OCI-LY7 (cell line): ENCODE measurements at regions not wholly inside any gene's neighbourhood (a gene's known extent, or its start where the extent isn't known, plus 50 kb on each side); places are given as distances from the start of the nearest gene placed in this dataset.

Experiments used
- BruUV-seq: library from RNA; stranded (reverse); fragments of 400-500 nt; replicated peaks from 2 replicates; lab custom pipeline; 2021; lab: Mats Ljungman, UMichigan
- CTCF ChIA-PET: fragments of 300-600 bp; sonication (Branson Sonifier 250); formaldehyde crosslinking; loops from one replicate; lab custom pipeline; 2022; ENCODE audit warnings: antibody characterized with exemption; ENCODE audit not compliant: unreplicated experiment; lab: Charles Lee
- POLR2A ChIA-PET: fragments of 300-600 bp; sonication (Branson Sonifier 250); formaldehyde crosslinking; loops from one replicate; lab custom pipeline; 2022; ENCODE audit warnings: antibody characterized with exemption; lab: Charles Lee
- DNase-seq: peaks from one replicate; pipeline ENCODE4 v3.0.0-alpha.2; 2015; ENCODE audit warnings: low spot score
- H2AFZ ChIP-seq: fragments of 200-600 bp; sonication (generic), shearing (Covaris generic); 2 replicates; pipeline ENCODE4 v1.6.1; 2014; ENCODE audit warnings: mild to moderate bottlenecking, antibody characterized with exemption, low read length, moderate library complexity
- H3K27ac ChIP-seq: fragments of 200-600 bp; sonication (generic); 2 replicates; pipeline ENCODE4 v1.5.1; 2014; ENCODE audit warnings: mixed run types, low read depth, mild to moderate bottlenecking, moderate library complexity, low read length, inconsistent platforms; ENCODE audit not compliant: poor library complexity, severe bottlenecking
- H3K36me3 ChIP-seq: fragments of 200-600 bp; sonication (generic); 2 replicates; pipeline ENCODE4 v1.6.1; 2014; ENCODE audit warnings: mild to moderate bottlenecking, antibody characterized with exemption, low read length, moderate library complexity, mixed read lengths; ENCODE audit not compliant: insufficient read depth
- H3K4me1 ChIP-seq: fragments of 200-600 bp; sonication (generic); 2 replicates; pipeline ENCODE4 v1.5.1; 2014; ENCODE audit warnings: mild to moderate bottlenecking, low read length; ENCODE audit not compliant: insufficient read depth, poor library complexity, severe bottlenecking
- H3K4me2 ChIP-seq: fragments of 200-600 bp; sonication (generic); 2 replicates; pipeline ENCODE4 v1.6.1; 2014; ENCODE audit warnings: mild to moderate bottlenecking, low read length
- H3K4me3 ChIP-seq: fragments of 200-600 bp; sonication (generic); 2 replicates; pipeline ENCODE4 v1.5.1; 2014; ENCODE audit warnings: mild to moderate bottlenecking, low read depth, low read length; ENCODE audit not compliant: poor library complexity, severe bottlenecking
- H3K79me2 ChIP-seq: fragments of 200-600 bp; sonication (generic); 2 replicates; pipeline ENCODE4 v1.6.1; 2016; ENCODE audit warnings: low read depth, mild to moderate bottlenecking, low read length, moderate library complexity, mixed read lengths; ENCODE audit not compliant: insufficient read depth
- H3K9me2 ChIP-seq: fragments of 200-600 bp; sonication (generic); 2 replicates; pipeline ENCODE4 v1.6.1; 2016; ENCODE audit warnings: mild to moderate bottlenecking, low read length, mixed read lengths; ENCODE audit not compliant: insufficient read depth
- H3K9me3 ChIP-seq: fragments of 200-600 bp; sonication (generic); 2 replicates; pipeline ENCODE4 v1.6.1; 2014; ENCODE audit warnings: mild to moderate bottlenecking, mixed run types, low read length, mixed read lengths
- H4K20me1 ChIP-seq: fragments of 200-600 bp; sonication (generic); 2 replicates; pipeline ENCODE4 v1.6.1; 2014; ENCODE audit warnings: mild to moderate bottlenecking, antibody characterized with exemption, low read length, moderate library complexity, mixed read lengths; ENCODE audit not compliant: insufficient read depth
- EZH2phosphoT487 ChIP-seq: fragments of 200-600 bp; sonication (generic); IDR thresholded peaks from 2 replicates; pipeline ENCODE4 v1.6.1; 2018; ENCODE audit warnings: low read depth, borderline replicate concordance, mild to moderate bottlenecking, mixed run types, antibody characterized with exemption, low read length, moderate library complexity, mixed read lengths
- intact Hi-C: fragments of 100-400 bp; cut with micrococcal nuclease; formaldehyde crosslinking; loops from one replicate; pipeline ENCODE4 v1.10.0; 2022; ENCODE audit not compliant: unreplicated experiment
- TF ChIP-seq, protein P1 (sequence below): fragments of 200-600 bp; sonication (generic); conservative IDR thresholded peaks from 2 replicates; pipeline ENCODE4 v1.5.1; 2014; ENCODE audit warnings: mild to moderate bottlenecking, antibody characterized with exemption, low read length, moderate library complexity, mixed read lengths

DNA sequence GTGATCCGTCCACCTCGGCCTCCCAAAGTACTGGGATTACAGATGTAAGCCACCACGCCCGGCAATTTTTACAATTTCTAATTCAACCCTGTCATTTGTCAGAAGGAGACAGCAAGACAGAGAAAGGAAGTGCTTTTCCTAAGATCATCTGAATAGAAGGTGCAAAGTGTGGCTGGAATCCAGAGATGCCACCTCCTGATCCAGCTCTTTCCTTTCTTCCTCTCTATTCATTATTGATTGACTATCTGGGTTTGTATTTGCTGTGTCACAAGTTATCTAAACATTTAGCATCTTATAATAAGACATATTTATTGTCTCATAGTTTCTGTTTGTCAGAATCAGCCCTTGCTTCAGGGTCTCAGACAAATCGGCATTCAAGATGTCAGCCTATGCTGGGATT is 217.7 kb downstream of the BCAS1 start:
- no peak overlapping the region for H3K4me2 ChIP-seq
- H3K4me1 ChIP-seq = peaks cover 38% of the 10 kb centered on the region
- H3K9me3 ChIP-seq = no peaks in the 10 kb centered on the region
- no peaks in the 10 kb centered on the region for H3K79me2 ChIP-seq
- no peaks in the 10 kb centered on the region for H3K36me3 ChIP-seq
- TF ChIP-seq, protein P1, sequence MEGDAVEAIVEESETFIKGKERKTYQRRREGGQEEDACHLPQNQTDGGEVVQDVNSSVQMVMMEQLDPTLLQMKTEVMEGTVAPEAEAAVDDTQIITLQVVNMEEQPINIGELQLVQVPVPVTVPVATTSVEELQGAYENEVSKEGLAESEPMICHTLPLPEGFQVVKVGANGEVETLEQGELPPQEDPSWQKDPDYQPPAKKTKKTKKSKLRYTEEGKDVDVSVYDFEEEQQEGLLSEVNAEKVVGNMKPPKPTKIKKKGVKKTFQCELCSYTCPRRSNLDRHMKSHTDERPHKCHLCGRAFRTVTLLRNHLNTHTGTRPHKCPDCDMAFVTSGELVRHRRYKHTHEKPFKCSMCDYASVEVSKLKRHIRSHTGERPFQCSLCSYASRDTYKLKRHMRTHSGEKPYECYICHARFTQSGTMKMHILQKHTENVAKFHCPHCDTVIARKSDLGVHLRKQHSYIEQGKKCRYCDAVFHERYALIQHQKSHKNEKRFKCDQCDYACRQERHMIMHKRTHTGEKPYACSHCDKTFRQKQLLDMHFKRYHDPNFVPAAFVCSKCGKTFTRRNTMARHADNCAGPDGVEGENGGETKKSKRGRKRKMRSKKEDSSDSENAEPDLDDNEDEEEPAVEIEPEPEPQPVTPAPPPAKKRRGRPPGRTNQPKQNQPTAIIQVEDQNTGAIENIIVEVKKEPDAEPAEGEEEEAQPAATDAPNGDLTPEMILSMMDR = no peak
- no peak for TF ChIP-seq EZH2phosphoT487
- ChIA-PET POLR2A (interaction anchor here (12.1 kb wide), 1 partner anchor 12 kb away, joined by 139 read pairs; no protein-coding TSS in a partner anchor), CTCF (no interaction called here)
- no peaks in the 10 kb centered on the region for H3K9me2 ChIP-seq
- BruUV-seq = no TSS peak
- H3K27ac ChIP-seq = no peak overlapping the region
- intact Hi-C loops = no loop called here
- no peak for DNase-seq
- no peak overlapping the region for H2AFZ ChIP-seq
- no peaks in the 10 kb centered on the region for H4K20me1 ChIP-seq
- H3K4me3 ChIP-seq = no peak overlapping the region

DNA sequence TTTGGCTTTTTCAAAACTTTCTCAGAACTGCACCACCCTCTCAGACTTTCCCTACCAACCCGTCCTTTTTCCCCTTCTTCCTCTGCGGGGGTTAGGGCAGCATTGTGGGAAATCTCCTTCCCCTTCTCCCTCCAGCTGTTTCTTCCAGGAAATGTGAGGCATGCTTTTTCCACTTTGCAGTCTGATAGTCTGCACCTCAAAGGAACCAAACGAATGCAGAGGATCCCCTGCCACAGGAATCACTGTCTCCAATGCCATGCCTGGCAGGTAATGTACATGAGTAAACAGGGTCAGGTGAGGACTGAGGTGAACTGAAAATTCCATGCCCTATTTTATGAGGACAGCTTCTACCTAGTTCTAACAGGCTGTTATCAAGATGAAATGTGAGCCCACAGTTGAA is 218.4 kb downstream of the BCAS1 start:
- H3K4me3 ChIP-seq = no peak overlapping the region
- peaks cover 45% of the 10 kb centered on the region for H3K4me1 ChIP-seq
- no TSS peak for BruUV-seq
- ChIA-PET POLR2A (interaction anchor here (0.6 to 12.1 kb wide), 6 partner anchors 7 to 73 kb away, joined by 3 to 139 read pairs (median 3); no protein-coding TSS in a partner anchor), CTCF (no interaction called here)
- intact Hi-C loops = no loop called here
- DNase-seq = no peak
- no peaks in the 10 kb centered on the region for H3K79me2 ChIP-seq
- H4K20me1 ChIP-seq = no peaks in the 10 kb centered on the region
- no peak for TF ChIP-seq EZH2phosphoT487
- TF ChIP-seq, protein P1 = no peak
- no peaks in the 10 kb centered on the region for H3K9me3 ChIP-seq
- H3K9me2 ChIP-seq = no peaks in the 10 kb centered on the region
- H3K27ac ChIP-seq = no peak overlapping the region
- H3K36me3 ChIP-seq = no peaks in the 10 kb centered on the region
- no peak overlapping the region for H3K4me2 ChIP-seq
- H2AFZ ChIP-seq = no peak overlapping the region

DNA sequence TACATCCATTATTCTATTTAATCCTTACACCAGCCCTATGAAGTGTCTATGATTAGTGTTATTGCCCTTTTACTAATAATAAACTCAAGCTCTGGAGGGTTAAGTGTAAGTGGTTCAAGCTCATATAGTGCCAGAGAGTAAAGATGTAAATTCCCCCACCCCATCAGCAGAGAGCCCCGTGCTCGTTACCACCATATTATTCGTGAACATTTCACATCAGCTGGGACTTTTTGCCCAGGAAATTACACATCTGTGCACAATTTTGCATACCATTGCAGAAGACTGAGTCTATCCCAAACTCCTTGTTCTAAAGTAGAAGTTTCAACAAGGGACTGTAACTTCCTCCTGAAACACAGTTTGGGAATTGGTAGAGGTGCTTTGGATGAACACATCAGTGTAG is 220.1 kb downstream of the BCAS1 start:
- no peaks in the 10 kb centered on the region for H3K36me3 ChIP-seq
- DNase-seq = no peak
- H3K9me2 ChIP-seq = no peaks in the 10 kb centered on the region
- no peak for TF ChIP-seq EZH2phosphoT487
- TF ChIP-seq, protein P1 = no peak
- H3K4me1 ChIP-seq = peaks cover 47% of the 10 kb centered on the region
- no peak overlapping the region for H3K27ac ChIP-seq
- H3K4me3 ChIP-seq = no peak overlapping the region
- peak overlapping the region; percentile 21; the same call in 1 of the 2 replicates for H3K4me2 ChIP-seq
- POLR2A ChIA-PET = interaction anchor here (1.0 to 12.1 kb wide), 2 partner anchors 14 to 22 kb away, joined by 4 to 139 read pairs; no protein-coding TSS in a partner anchor
- BruUV-seq = no TSS peak
- no peaks in the 10 kb centered on the region for H3K79me2 ChIP-seq
- intact Hi-C loops = no loop called here
- H3K9me3 ChIP-seq = no peaks in the 10 kb centered on the region
- peak overlapping the region; percentile 51; the same call in 1 of the 2 replicates for H2AFZ ChIP-seq
- H4K20me1 ChIP-seq = no peaks in the 10 kb centered on the region
- CTCF ChIA-PET = no interaction called here
